A549 (cell line): ENCODE measurements at regions not wholly inside any gene's neighbourhood (a gene's known extent, or its start where the extent isn't known, plus 50 kb on each side); places are given as distances from the start of the nearest gene placed in this dataset.

Experiments used
- ATAC-seq, 2 experiments: fragments of 200-7000 bp in 1 of 2; fragments of >200 bp in 1 of 2; cut with Nextera tagmentation in 1 of 2; cut with Tn5 transposase in 1 of 2; 3 replicates each; pipeline versions ENCODE4 v1.8.0 to v1.9.1; 2018 to 2020; ENCODE audit warnings: mild to moderate bottlenecking in 1 of 2, moderate library complexity in 1 of 2
- CTCF ChIA-PET: fragments of 300-600 bp; sonication (Branson Sonifier 250); formaldehyde crosslinking; extraction: SDS; loops from one replicate; lab custom pipeline; 2021; ENCODE audit warnings: antibody characterized with exemption, inconsistent platforms; lab: Yijun Ruan, JAX
- POLR2A ChIA-PET: fragments of 350-600 bp; formaldehyde crosslinking; extraction: SDS; loops from one replicate; lab custom pipeline; 2021; ENCODE audit warnings: antibody characterized with exemption, inconsistent platforms; lab: Yijun Ruan, JAX
- DNase-seq, 2 experiments: peaks; one replicate each; pipeline versions ENCODE4 v3.0.0 to v3.0.0-alpha.2; 2011 to 2016; ENCODE audit warnings: low read depth in 1 of 2, low spot score in 1 of 2
- FAIRE-seq: peaks from 2 replicates; lab custom pipeline; 2011; peaks lifted over from hg19 to GRCh38; lab: Jason Lieb, UNC
- H3K27ac ChIP-seq, 2 experiments: fragments of >200 bp; sonication (Bioruptor Twin); formaldehyde crosslinking; 3 replicates each; pipeline ENCODE4 v1.5.1; 2016 to 2017
- H3K4me1 ChIP-seq: fragments of >200 bp; sonication (Bioruptor Twin); formaldehyde crosslinking; 3 replicates; pipeline ENCODE4 v1.6.1; 2016
- H3K4me2 ChIP-seq: fragments of >200 bp; sonication (Bioruptor Twin); formaldehyde crosslinking; 3 replicates; pipeline ENCODE4 v1.6.1; 2016
- H3K4me3 ChIP-seq: fragments of >200 bp; sonication (Bioruptor Twin); formaldehyde crosslinking; 3 replicates; pipeline ENCODE4 v1.5.1; 2016
- H3K9me3 ChIP-seq: fragments of >200 bp; sonication (Bioruptor Twin); formaldehyde crosslinking; 3 replicates; pipeline ENCODE4 v1.6.1; 2016
- BHLHE40 ChIP-seq: IDR thresholded peaks from 2 replicates; pipeline ENCODE4 v1.6.1; 2012; ENCODE audit warnings: low read depth, low read length, inconsistent platforms
- CBX2 ChIP-seq: fragments of 200-600 bp; sonication (generic); IDR thresholded peaks from 2 replicates; pipeline ENCODE4 v1.6.1; 2016; ENCODE audit warnings: low read depth, mild to moderate bottlenecking, borderline replicate concordance
- CEBPB ChIP-seq, 2 experiments: fragments of >200 bp in 1 of 2; sonication (Bioruptor Twin) in 1 of 2; formaldehyde crosslinking in 1 of 2; IDR thresholded peaks; 2 replicates each; pipeline ENCODE4 v1.6.1; 2012 to 2016
- EP300 ChIP-seq, 2 experiments: fragments of >200 bp; sonication (Bioruptor Twin); formaldehyde crosslinking; IDR thresholded peaks; 2 replicates in 1 of 2; 3 replicates in 1 of 2; pipeline ENCODE4 v1.6.1; 2016 to 2017
- FOXS1 ChIP-seq: fragments of 250-450 bp; sonication (Bioruptor Pico); IDR thresholded peaks from 2 replicates; pipeline ENCODE4 v1.5.0; 2020; ENCODE audit warnings: mild to moderate bottlenecking, moderate library complexity
- HOXB13 ChIP-seq: fragments of 250-450 bp; sonication (Bioruptor Pico); IDR thresholded peaks from 2 replicates; pipeline ENCODE4 v1.5.0; 2020; ENCODE audit warnings: low read depth, mild to moderate bottlenecking, moderate library complexity
- JUN ChIP-seq, 2 experiments: fragments of >200 bp; sonication (Bioruptor Twin); formaldehyde crosslinking; IDR thresholded peaks; 2 replicates in 1 of 2; 3 replicates in 1 of 2; pipeline ENCODE4 v1.6.1; 2016 to 2017
- JUNB ChIP-seq: fragments of >200 bp; sonication (Bioruptor Twin); formaldehyde crosslinking; IDR thresholded peaks from 2 replicates; pipeline ENCODE4 v1.6.1; 2016
- KDM1A ChIP-seq: fragments of 200-600 bp; sonication (generic); IDR thresholded peaks from 2 replicates; pipeline ENCODE4 v1.6.1; 2016; ENCODE audit warnings: low read depth, mild to moderate bottlenecking
- KDM5A ChIP-seq: fragments of 200-600 bp; sonication (generic); IDR thresholded peaks from 2 replicates; pipeline ENCODE4 v1.6.1; 2016; ENCODE audit warnings: antibody characterized with exemption, mild to moderate bottlenecking
- MAZ ChIP-seq: fragments of 150-350 bp; IDR thresholded peaks from 2 replicates; pipeline ENCODE4 v1.6.1; 2014; ENCODE audit warnings: antibody characterized with exemption, low read depth, low read length, borderline replicate concordance
- PHF8 ChIP-seq: fragments of 200-600 bp; sonication (generic); IDR thresholded peaks from 2 replicates; pipeline ENCODE4 v1.6.1; 2016; ENCODE audit warnings: low read depth, mild to moderate bottlenecking, antibody characterized with exemption, moderate library complexity, borderline replicate concordance
- RAD21 ChIP-seq, 2 experiments: fragments of >200 bp in 1 of 2; sonication (Bioruptor Twin) in 1 of 2; formaldehyde crosslinking in 1 of 2; IDR thresholded peaks in 1 of 2; conservative IDR thresholded peaks in 1 of 2; 2 replicates in 1 of 2; 3 replicates in 1 of 2; pipeline ENCODE4 v1.6.1; 2012 to 2018; ENCODE audit warnings: inconsistent platforms in 1 of 2
- RFX5 ChIP-seq: fragments of 450-650 bp; IDR thresholded peaks from 2 replicates; pipeline ENCODE4 v1.7.1; 2014; ENCODE audit warnings: antibody characterized with exemption, mild to moderate bottlenecking, moderate library complexity
- RNF2 ChIP-seq: fragments of 200-600 bp; sonication (generic); IDR thresholded peaks from 2 replicates; pipeline ENCODE4 v1.6.1; 2016; ENCODE audit warnings: low read depth, mild to moderate bottlenecking, antibody characterized with exemption, moderate library complexity, borderline replicate concordance
- SMC3 ChIP-seq: fragments of >200 bp; sonication (Bioruptor Twin); formaldehyde crosslinking; IDR thresholded peaks from 3 replicates; pipeline ENCODE4 v1.6.1; 2018; ENCODE audit warnings: inconsistent platforms
- SREBF2 ChIP-seq: fragments of 450-650 bp; IDR thresholded peaks from 2 replicates; pipeline ENCODE4 v1.6.1; 2014; ENCODE audit warnings: mild to moderate bottlenecking, moderate library complexity
- ZC3H11A ChIP-seq: fragments of 450-650 bp; IDR thresholded peaks from 2 replicates; pipeline ENCODE4 v1.6.1; 2014; ENCODE audit warnings: antibody characterized with exemption, mild to moderate bottlenecking
- ZFP36 ChIP-seq: fragments of 450-650 bp; IDR thresholded peaks from 2 replicates; pipeline ENCODE4 v1.6.1; 2014; ENCODE audit warnings: borderline replicate concordance; ENCODE audit not compliant: partially characterized antibody
- ZNF302 ChIP-seq: fragments of 250-450 bp; sonication (Bioruptor Pico); IDR thresholded peaks from 2 replicates; pipeline ENCODE4 v1.9.0; 2021; ENCODE audit warnings: inconsistent platforms, mild to moderate bottlenecking, moderate library complexity
- ZSCAN20 ChIP-seq: fragments of 250-450 bp; sonication (Bioruptor Pico); IDR thresholded peaks from 2 replicates; pipeline ENCODE4 v1.8.0; 2022; ENCODE audit warnings: mild to moderate bottlenecking, moderate library complexity
- WGBS: methylation state at CpG from one replicate; pipeline ENCODE4 v1.1.6; 2017; ENCODE audit errors: missing lambda C conversion rate; 5-methylcytosine and 5-hydroxymethylcytosine counted together
- TF ChIP-seq, protein P1 (sequence below): fragments of 250-450 bp; sonication (Bioruptor Pico); IDR thresholded peaks from 2 replicates; pipeline ENCODE4 v1.5.0; 2020; ENCODE audit warnings: low read depth, mild to moderate bottlenecking, moderate library complexity
- TF ChIP-seq, protein P2 (sequence below): IDR thresholded peaks from 2 replicates; pipeline ENCODE4 v1.6.1; 2012
- TF ChIP-seq, protein P3 (sequence below): fragments of 200-600 bp; sonication (generic); IDR thresholded peaks from 2 replicates; pipeline ENCODE4 v1.6.1; 2016; ENCODE audit warnings: antibody characterized with exemption, mild to moderate bottlenecking, moderate library complexity
- TF ChIP-seq, protein P4 (sequence below): fragments of 150-350 bp; IDR thresholded peaks from 2 replicates; pipeline ENCODE4 v1.6.1; 2014; ENCODE audit warnings: low read depth, mild to moderate bottlenecking, low read length

DNA sequence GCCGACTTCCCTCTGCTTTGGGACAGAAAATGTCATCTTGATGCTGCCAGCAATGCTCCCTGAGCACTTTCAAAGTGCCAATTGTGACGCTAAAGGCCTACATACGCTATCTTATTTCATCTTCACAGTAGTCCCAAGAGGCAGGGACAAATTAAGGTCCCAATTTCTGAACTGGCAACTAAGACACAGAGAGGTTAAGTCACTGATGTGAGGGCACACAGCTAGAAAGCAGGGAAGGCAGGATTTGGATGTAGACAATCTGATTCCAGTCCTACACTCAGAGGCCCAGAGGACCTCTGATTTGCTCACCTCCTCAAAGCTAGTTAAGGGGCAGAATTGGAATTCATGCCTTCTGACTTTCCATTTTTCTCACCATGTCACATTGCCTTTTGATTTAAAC, 249.2 kb upstream of the CLINT1 start:
- POLR2A ChIA-PET: no interaction called here
- H3K27ac ChIP-seq: no peak overlapping the region
- FAIRE-seq: no peak
- no peak for TF ChIP-seq JUN (IDR thresholded peaks at IDR 0.05)
- TF ChIP-seq ZFP36: no peak
- ATAC-seq: no peak
- 21% methylated on average over 3 of the region's 3 CpGs for WGBS
- H3K9me3 ChIP-seq: no peaks in the 10 kb centered on the region
- no peak overlapping the region for H3K4me2 ChIP-seq
- CTCF ChIA-PET: interaction anchor here (0.7 to 2.0 kb wide), 2 partner anchors 12 to 24 kb away, joined by 3 to 7 read pairs; no protein-coding TSS in a partner anchor
- no peak for DNase-seq
- no peaks in the 10 kb centered on the region for H3K4me1 ChIP-seq
- no peak overlapping the region for H3K4me3 ChIP-seq

DNA sequence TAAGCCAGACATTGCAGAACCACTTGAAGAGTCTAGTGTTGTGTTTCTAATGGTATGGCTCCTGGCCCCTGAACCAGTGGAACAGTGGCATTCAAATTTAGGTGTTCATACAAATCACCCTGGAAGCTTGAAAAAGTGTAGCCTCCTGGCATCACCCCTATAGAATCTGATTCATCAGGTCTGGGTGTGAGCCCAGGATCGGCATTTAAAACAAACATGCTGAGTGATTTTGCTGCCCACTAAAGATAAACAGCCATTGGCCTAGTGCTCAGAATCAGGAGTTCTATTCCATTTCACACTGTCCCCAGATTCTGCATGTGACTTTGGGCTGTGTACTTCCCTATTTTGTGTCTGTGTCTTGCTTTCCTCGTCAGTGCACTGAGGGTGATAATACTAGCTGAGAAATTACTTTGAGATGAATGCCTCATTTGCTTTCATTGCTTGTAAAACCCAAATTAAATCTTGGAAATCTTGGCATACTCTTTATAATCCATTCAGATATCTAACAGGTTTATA, 241.5 kb upstream of the CLINT1 start:
- no peak for TF ChIP-seq FOXS1
- no peak for TF ChIP-seq KDM5A
- TF ChIP-seq, protein P1, sequence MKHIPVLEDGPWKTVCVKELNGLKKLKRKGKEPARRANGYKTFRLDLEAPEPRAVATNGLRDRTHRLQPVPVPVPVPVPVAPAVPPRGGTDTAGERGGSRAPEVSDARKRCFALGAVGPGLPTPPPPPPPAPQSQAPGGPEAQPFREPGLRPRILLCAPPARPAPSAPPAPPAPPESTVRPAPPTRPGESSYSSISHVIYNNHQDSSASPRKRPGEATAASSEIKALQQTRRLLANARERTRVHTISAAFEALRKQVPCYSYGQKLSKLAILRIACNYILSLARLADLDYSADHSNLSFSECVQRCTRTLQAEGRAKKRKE (CRISPR knock-in tag): no peak
- no peak for TF ChIP-seq ZC3H11A
- no peak for TF ChIP-seq ZNF302 (CRISPR knock-in tag)
- TF ChIP-seq, protein P2, sequence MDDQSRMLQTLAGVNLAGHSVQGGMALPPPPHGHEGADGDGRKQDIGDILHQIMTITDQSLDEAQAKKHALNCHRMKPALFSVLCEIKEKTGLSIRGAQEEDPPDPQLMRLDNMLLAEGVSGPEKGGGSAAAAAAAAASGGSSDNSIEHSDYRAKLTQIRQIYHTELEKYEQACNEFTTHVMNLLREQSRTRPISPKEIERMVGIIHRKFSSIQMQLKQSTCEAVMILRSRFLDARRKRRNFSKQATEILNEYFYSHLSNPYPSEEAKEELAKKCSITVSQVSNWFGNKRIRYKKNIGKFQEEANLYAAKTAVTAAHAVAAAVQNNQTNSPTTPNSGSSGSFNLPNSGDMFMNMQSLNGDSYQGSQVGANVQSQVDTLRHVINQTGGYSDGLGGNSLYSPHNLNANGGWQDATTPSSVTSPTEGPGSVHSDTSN: no peak
- no peak for TF ChIP-seq RFX5
- TF ChIP-seq CBX2: no peak
- TF ChIP-seq, protein P3, sequence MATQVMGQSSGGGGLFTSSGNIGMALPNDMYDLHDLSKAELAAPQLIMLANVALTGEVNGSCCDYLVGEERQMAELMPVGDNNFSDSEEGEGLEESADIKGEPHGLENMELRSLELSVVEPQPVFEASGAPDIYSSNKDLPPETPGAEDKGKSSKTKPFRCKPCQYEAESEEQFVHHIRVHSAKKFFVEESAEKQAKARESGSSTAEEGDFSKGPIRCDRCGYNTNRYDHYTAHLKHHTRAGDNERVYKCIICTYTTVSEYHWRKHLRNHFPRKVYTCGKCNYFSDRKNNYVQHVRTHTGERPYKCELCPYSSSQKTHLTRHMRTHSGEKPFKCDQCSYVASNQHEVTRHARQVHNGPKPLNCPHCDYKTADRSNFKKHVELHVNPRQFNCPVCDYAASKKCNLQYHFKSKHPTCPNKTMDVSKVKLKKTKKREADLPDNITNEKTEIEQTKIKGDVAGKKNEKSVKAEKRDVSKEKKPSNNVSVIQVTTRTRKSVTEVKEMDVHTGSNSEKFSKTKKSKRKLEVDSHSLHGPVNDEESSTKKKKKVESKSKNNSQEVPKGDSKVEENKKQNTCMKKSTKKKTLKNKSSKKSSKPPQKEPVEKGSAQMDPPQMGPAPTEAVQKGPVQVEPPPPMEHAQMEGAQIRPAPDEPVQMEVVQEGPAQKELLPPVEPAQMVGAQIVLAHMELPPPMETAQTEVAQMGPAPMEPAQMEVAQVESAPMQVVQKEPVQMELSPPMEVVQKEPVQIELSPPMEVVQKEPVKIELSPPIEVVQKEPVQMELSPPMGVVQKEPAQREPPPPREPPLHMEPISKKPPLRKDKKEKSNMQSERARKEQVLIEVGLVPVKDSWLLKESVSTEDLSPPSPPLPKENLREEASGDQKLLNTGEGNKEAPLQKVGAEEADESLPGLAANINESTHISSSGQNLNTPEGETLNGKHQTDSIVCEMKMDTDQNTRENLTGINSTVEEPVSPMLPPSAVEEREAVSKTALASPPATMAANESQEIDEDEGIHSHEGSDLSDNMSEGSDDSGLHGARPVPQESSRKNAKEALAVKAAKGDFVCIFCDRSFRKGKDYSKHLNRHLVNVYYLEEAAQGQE: no peak
- TF ChIP-seq HOXB13: no peak
- TF ChIP-seq BHLHE40: no peak
- no peak for TF ChIP-seq RAD21 (conservative IDR thresholded peaks at IDR 0.05 in 1 of 2, IDR thresholded peaks at IDR 0.05 in 1 of 2)

DNA sequence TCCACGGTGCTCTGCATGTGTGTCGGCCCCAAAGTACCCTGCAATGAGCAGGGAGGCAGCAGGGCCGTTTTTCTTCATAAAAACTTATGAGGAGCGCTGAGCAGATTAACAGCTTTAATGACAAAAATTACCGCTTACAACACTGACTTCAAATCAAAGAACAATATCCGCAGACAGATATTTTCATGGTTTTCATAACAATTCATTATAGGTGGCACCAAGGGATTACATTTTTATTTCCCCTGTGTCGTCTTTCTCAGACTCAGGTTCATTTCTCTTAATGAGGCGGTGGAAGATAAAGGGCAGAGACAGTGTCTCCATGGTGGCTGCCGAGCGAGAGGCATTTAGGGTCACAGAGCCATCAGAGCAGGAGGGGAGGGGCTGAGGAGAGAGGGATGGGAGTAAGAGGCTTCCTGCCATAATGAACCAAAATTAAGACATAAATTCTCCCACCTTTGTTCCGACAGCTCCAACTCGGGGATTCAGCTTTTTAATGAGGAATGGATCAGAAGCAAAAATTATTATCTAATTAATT, 240.7 kb upstream of the CLINT1 start:
- 30% methylated on average over 12 of the region's 12 CpGs for WGBS
- FAIRE-seq: no peak
- no peak for DNase-seq
- H3K4me3 ChIP-seq: no peak overlapping the region
- H3K4me1 ChIP-seq: no peaks in the 10 kb centered on the region
- no peak for ATAC-seq
- no peak overlapping the region for H3K27ac ChIP-seq
- H3K9me3 ChIP-seq: peaks cover 8% of the 10 kb centered on the region; the same call in 1 of the 3 replicates
- POLR2A ChIA-PET: no interaction called here
- CTCF ChIA-PET: interaction anchor here (0.7 to 2.3 kb wide), 3 partner anchors 24 to 596 kb away, joined by 3 to 8 read pairs (median 3); no protein-coding TSS in a partner anchor
- H3K4me2 ChIP-seq: no peak overlapping the region
- TF ChIP-seq ZSCAN20 (no peak), EP300 (IDR thresholded peaks at IDR 0.05) (no peak), SREBF2 (no peak), KDM1A (no peak), JUNB (no peak), CBX2 (no peak), CEBPB (IDR thresholded peaks at IDR 0.05) (no peak), RFX5 (no peak), MAZ (no peak), SMC3 (no peak), KDM5A (no peak), PHF8 (no peak), RNF2 (no peak), FOXS1 (no peak), ZNF302 (CRISPR knock-in tag) (no peak)
- TF ChIP-seq, protein P4, sequence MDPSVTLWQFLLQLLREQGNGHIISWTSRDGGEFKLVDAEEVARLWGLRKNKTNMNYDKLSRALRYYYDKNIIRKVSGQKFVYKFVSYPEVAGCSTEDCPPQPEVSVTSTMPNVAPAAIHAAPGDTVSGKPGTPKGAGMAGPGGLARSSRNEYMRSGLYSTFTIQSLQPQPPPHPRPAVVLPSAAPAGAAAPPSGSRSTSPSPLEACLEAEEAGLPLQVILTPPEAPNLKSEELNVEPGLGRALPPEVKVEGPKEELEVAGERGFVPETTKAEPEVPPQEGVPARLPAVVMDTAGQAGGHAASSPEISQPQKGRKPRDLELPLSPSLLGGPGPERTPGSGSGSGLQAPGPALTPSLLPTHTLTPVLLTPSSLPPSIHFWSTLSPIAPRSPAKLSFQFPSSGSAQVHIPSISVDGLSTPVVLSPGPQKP: no peak
- TF ChIP-seq, protein P1 (CRISPR knock-in tag): no peak

More for the DNA sequence above, 241.5 kb upstream of the CLINT1 start:
- peaks cover 8% of the 10 kb centered on the region; the same call in 1 of the 3 replicates for H3K9me3 ChIP-seq
- no peak overlapping the region for H3K4me2 ChIP-seq
- POLR2A ChIA-PET: no interaction called here
- no peak for ATAC-seq
- H3K4me3 ChIP-seq: no peak overlapping the region
- DNase-seq: no peak
- 0% methylated on average over 2 of the region's 2 CpGs for WGBS
- no peak overlapping the region for H3K27ac ChIP-seq
- FAIRE-seq: no peak
- H3K4me1 ChIP-seq: no peaks in the 10 kb centered on the region
- CTCF ChIA-PET: interaction anchor here (0.7 to 2.3 kb wide), 3 partner anchors 25 to 595 kb away, joined by 3 to 8 read pairs (median 3); no protein-coding TSS in a partner anchor
